ENCODE measurements at regions not wholly inside any gene's neighbourhood (a gene's known extent, or its start where the extent isn't known, plus 50 kb on each side); places are given as distances from the start of the nearest gene placed in this dataset.

GRCh38 chr5:77921094-77921768, 145.1 kb upstream of the TBCA start:
- TF ChIP-seq CTCF (IDR thresholded peaks at IDR 0.05): no peak
- Mint-ChIP-seq H3K4me3 (no peak overlapping the region), H3K4me1 (ENCODE audit: low read depth) (peaks cover 4% of the 10 kb centered on the region; the same call in 1 of the 2 replicates), H3K27ac (no peak overlapping the region), H3K9me3 (no peaks in the 10 kb centered on the region), H3K27me3 (ENCODE audit: insufficient read depth) (peaks cover 8% of the 10 kb centered on the region), H3K36me3 (ENCODE audit: low read depth) (no peaks in the 10 kb centered on the region)
- no peak for DNase-seq

- no peak overlapping the region for H3K4me3 Mint-ChIP-seq
Measured at GRCh38 chr5:77920359-77921058, 144.4 kb upstream of the TBCA start.

GRCh38 chr5:77915346-77915745, 139.2 kb upstream of the TBCA start:
- no peak for DNase-seq
- Mint-ChIP-seq H3K27me3 (ENCODE audit: insufficient read depth) (peaks cover 24% of the 10 kb centered on the region), H3K9me3 (no peaks in the 10 kb centered on the region), H3K4me3 (no peak overlapping the region), H3K36me3 (ENCODE audit: low read depth) (peaks cover 4% of the 10 kb centered on the region; the same call in 1 of the 2 replicates), H3K27ac (no peak overlapping the region), H3K4me1 (ENCODE audit: low read depth) (no peaks in the 10 kb centered on the region)
- TF ChIP-seq CTCF (IDR thresholded peaks at IDR 0.05): no peak

More at GRCh38 chr5:77920359-77921058, 144.4 kb upstream of the TBCA start:
- Mint-ChIP-seq H3K4me1 (ENCODE audit: low read depth) (peaks cover 4% of the 10 kb centered on the region; the same call in 1 of the 2 replicates), H3K9me3 (no peaks in the 10 kb centered on the region), H3K27ac (no peak overlapping the region), H3K27me3 (ENCODE audit: insufficient read depth) (peaks cover 13% of the 10 kb centered on the region), H3K36me3 (ENCODE audit: low read depth) (no peaks in the 10 kb centered on the region)
- DNase-seq: no peak
- TF ChIP-seq CTCF (IDR thresholded peaks at IDR 0.05): no peak

GRCh38 chr5:77912721-77913120, 136.6 kb upstream of the TBCA start:
- Mint-ChIP-seq H3K36me3 (ENCODE audit: low read depth) (peaks cover 4% of the 10 kb centered on the region; the same call in 1 of the 2 replicates), H3K27me3 (ENCODE audit: insufficient read depth) (peaks cover 24% of the 10 kb centered on the region), H3K9me3 (no peaks in the 10 kb centered on the region), H3K4me1 (ENCODE audit: low read depth) (no peaks in the 10 kb centered on the region), H3K4me3 (no peak overlapping the region), H3K27ac (no peak overlapping the region)
- no peak for DNase-seq
- TF ChIP-seq CTCF (IDR thresholded peaks at IDR 0.05): no peak

GRCh38 chr5:77910602-77911188, 134.6 kb upstream of the TBCA start:
- no peak for TF ChIP-seq CTCF (IDR thresholded peaks at IDR 0.05)
- peaks cover 7% of the 10 kb centered on the region for H3K4me1 Mint-ChIP-seq (ENCODE audit: low read depth)
- peaks cover 20% of the 10 kb centered on the region for H3K27me3 Mint-ChIP-seq (ENCODE audit: insufficient read depth)
- H3K9me3 Mint-ChIP-seq: no peaks in the 10 kb centered on the region
- peaks cover 4% of the 10 kb centered on the region; the same call in 1 of the 2 replicates for H3K36me3 Mint-ChIP-seq (ENCODE audit: low read depth)
- H3K27ac Mint-ChIP-seq: no peak overlapping the region
- DNase-seq: no peak
- H3K4me3 Mint-ChIP-seq: no peak overlapping the region

Data from HFFc6 (cell line).